HepG2 (cell line): ENCODE measurements at regions not wholly inside any gene's neighbourhood (a gene's known extent, or its start where the extent isn't known, plus 50 kb on each side); places are given as distances from the start of the nearest gene placed in this dataset.

Experiments
- ZNF124 ChIP-seq: sonication (generic); formaldehyde crosslinking; IDR thresholded peaks from 2 replicates; pipeline ENCODE4 v1.4.0; 2020; ENCODE audit warnings: missing genetic modification reagents
- TF ChIP-seq, protein P1 (sequence below): sonication (generic); formaldehyde crosslinking; IDR thresholded peaks from 2 replicates; pipeline ENCODE4 v1.4.0; 2020; ENCODE audit warnings: mild to moderate bottlenecking, missing genetic modification reagents
- TF ChIP-seq, protein P2 (sequence below): sonication (generic); formaldehyde crosslinking; conservative IDR thresholded peaks from 2 replicates; pipeline ENCODE4 v1.4.0; 2020; ENCODE audit warnings: missing genetic modification reagents
- TF ChIP-seq, protein P3 (sequence below): sonication (generic); formaldehyde crosslinking; conservative IDR thresholded peaks from 2 replicates; pipeline ENCODE4 v1.5.0; 2020; ENCODE audit warnings: missing genetic modification reagents
- TF ChIP-seq, protein P4 (sequence below): sonication (generic); formaldehyde crosslinking; IDR thresholded peaks from 2 replicates; pipeline ENCODE4 v1.4.0; 2020; ENCODE audit warnings: mild to moderate bottlenecking, missing genetic modification reagents
- TF ChIP-seq, protein P5 (sequence below): sonication (generic); formaldehyde crosslinking; IDR thresholded peaks from 2 replicates; pipeline ENCODE4 v1.4.0; 2020; ENCODE audit warnings: missing genetic modification reagents
- TF ChIP-seq, protein P6 (sequence below): sonication (generic); formaldehyde crosslinking; IDR thresholded peaks from 2 replicates; pipeline ENCODE4 v1.4.0; 2020; ENCODE audit warnings: missing genetic modification reagents

DNA sequence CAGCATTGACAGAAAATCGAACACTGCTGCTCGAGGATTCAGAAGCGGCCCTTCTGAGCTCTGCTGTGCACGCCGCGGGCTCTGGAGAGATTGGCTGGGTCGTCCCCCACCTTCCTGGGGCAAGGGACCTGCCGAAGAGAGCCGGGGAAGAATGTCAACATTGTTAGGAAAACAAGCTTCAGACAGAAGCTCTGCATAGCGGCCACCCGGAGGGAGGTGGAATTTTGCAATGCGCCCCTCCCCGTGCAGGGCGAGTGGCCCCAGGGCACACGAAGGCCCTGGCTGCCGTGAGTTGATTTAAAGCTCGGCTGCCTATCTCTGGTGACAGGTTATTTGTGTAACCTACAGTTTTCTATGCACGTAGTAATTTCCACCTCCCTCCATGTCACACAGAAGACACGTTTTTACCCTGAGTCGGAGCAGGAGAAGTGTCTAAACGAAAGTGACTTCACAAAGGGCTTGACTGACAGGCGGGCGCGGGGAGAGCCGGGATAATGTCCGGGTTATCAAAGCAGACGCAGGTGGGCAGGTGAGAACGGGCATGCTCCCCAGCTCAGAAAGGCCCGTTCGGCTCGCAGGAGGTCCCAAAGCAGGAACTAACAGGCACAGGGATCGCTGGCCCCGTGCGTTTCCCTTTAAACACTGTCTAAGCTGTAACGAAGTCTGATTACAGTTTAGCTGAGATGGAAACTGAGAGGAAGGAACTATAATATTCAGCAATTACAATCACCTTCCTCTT, 84.6 kb downstream of the PDGFA start (continued):
- TF ChIP-seq, protein P1, sequence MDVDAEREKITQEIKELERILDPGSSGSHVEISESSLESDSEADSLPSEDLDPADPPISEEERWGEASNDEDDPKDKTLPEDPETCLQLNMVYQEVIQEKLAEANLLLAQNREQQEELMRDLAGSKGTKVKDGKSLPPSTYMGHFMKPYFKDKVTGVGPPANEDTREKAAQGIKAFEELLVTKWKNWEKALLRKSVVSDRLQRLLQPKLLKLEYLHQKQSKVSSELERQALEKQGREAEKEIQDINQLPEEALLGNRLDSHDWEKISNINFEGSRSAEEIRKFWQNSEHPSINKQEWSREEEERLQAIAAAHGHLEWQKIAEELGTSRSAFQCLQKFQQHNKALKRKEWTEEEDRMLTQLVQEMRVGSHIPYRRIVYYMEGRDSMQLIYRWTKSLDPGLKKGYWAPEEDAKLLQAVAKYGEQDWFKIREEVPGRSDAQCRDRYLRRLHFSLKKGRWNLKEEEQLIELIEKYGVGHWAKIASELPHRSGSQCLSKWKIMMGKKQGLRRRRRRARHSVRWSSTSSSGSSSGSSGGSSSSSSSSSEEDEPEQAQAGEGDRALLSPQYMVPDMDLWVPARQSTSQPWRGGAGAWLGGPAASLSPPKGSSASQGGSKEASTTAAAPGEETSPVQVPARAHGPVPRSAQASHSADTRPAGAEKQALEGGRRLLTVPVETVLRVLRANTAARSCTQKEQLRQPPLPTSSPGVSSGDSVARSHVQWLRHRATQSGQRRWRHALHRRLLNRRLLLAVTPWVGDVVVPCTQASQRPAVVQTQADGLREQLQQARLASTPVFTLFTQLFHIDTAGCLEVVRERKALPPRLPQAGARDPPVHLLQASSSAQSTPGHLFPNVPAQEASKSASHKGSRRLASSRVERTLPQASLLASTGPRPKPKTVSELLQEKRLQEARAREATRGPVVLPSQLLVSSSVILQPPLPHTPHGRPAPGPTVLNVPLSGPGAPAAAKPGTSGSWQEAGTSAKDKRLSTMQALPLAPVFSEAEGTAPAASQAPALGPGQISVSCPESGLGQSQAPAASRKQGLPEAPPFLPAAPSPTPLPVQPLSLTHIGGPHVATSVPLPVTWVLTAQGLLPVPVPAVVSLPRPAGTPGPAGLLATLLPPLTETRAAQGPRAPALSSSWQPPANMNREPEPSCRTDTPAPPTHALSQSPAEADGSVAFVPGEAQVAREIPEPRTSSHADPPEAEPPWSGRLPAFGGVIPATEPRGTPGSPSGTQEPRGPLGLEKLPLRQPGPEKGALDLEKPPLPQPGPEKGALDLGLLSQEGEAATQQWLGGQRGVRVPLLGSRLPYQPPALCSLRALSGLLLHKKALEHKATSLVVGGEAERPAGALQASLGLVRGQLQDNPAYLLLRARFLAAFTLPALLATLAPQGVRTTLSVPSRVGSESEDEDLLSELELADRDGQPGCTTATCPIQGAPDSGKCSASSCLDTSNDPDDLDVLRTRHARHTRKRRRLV: 0 out of 2 replicates have a peak, but pooled peaks have one; percentile 61
- TF ChIP-seq, protein P2, sequence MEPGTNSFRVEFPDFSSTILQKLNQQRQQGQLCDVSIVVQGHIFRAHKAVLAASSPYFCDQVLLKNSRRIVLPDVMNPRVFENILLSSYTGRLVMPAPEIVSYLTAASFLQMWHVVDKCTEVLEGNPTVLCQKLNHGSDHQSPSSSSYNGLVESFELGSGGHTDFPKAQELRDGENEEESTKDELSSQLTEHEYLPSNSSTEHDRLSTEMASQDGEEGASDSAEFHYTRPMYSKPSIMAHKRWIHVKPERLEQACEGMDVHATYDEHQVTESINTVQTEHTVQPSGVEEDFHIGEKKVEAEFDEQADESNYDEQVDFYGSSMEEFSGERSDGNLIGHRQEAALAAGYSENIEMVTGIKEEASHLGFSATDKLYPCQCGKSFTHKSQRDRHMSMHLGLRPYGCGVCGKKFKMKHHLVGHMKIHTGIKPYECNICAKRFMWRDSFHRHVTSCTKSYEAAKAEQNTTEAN (CRISPR knock-in tag): 0 out of 2 replicates have a peak, but pooled peaks have one; percentile 22
- no peak for TF ChIP-seq ZNF124 (CRISPR knock-in tag)
- TF ChIP-seq, protein P3, sequence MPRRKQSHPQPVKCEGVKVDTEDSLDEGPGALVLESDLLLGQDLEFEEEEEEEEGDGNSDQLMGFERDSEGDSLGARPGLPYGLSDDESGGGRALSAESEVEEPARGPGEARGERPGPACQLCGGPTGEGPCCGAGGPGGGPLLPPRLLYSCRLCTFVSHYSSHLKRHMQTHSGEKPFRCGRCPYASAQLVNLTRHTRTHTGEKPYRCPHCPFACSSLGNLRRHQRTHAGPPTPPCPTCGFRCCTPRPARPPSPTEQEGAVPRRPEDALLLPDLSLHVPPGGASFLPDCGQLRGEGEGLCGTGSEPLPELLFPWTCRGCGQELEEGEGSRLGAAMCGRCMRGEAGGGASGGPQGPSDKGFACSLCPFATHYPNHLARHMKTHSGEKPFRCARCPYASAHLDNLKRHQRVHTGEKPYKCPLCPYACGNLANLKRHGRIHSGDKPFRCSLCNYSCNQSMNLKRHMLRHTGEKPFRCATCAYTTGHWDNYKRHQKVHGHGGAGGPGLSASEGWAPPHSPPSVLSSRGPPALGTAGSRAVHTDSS (CRISPR knock-in tag): no peak
- TF ChIP-seq, protein P4, sequence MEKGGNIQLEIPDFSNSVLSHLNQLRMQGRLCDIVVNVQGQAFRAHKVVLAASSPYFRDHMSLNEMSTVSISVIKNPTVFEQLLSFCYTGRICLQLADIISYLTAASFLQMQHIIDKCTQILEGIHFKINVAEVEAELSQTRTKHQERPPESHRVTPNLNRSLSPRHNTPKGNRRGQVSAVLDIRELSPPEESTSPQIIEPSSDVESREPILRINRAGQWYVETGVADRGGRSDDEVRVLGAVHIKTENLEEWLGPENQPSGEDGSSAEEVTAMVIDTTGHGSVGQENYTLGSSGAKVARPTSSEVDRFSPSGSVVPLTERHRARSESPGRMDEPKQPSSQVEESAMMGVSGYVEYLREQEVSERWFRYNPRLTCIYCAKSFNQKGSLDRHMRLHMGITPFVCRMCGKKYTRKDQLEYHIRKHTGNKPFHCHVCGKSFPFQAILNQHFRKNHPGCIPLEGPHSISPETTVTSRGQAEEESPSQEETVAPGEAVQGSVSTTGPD (CRISPR knock-in tag): no peak
- TF ChIP-seq, protein P5, sequence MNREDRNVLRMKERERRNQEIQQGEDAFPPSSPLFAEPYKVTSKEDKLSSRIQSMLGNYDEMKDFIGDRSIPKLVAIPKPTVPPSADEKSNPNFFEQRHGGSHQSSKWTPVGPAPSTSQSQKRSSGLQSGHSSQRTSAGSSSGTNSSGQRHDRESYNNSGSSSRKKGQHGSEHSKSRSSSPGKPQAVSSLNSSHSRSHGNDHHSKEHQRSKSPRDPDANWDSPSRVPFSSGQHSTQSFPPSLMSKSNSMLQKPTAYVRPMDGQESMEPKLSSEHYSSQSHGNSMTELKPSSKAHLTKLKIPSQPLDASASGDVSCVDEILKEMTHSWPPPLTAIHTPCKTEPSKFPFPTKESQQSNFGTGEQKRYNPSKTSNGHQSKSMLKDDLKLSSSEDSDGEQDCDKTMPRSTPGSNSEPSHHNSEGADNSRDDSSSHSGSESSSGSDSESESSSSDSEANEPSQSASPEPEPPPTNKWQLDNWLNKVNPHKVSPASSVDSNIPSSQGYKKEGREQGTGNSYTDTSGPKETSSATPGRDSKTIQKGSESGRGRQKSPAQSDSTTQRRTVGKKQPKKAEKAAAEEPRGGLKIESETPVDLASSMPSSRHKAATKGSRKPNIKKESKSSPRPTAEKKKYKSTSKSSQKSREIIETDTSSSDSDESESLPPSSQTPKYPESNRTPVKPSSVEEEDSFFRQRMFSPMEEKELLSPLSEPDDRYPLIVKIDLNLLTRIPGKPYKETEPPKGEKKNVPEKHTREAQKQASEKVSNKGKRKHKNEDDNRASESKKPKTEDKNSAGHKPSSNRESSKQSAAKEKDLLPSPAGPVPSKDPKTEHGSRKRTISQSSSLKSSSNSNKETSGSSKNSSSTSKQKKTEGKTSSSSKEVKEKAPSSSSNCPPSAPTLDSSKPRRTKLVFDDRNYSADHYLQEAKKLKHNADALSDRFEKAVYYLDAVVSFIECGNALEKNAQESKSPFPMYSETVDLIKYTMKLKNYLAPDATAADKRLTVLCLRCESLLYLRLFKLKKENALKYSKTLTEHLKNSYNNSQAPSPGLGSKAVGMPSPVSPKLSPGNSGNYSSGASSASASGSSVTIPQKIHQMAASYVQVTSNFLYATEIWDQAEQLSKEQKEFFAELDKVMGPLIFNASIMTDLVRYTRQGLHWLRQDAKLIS (CRISPR knock-in tag): no peak
- TF ChIP-seq, protein P6, sequence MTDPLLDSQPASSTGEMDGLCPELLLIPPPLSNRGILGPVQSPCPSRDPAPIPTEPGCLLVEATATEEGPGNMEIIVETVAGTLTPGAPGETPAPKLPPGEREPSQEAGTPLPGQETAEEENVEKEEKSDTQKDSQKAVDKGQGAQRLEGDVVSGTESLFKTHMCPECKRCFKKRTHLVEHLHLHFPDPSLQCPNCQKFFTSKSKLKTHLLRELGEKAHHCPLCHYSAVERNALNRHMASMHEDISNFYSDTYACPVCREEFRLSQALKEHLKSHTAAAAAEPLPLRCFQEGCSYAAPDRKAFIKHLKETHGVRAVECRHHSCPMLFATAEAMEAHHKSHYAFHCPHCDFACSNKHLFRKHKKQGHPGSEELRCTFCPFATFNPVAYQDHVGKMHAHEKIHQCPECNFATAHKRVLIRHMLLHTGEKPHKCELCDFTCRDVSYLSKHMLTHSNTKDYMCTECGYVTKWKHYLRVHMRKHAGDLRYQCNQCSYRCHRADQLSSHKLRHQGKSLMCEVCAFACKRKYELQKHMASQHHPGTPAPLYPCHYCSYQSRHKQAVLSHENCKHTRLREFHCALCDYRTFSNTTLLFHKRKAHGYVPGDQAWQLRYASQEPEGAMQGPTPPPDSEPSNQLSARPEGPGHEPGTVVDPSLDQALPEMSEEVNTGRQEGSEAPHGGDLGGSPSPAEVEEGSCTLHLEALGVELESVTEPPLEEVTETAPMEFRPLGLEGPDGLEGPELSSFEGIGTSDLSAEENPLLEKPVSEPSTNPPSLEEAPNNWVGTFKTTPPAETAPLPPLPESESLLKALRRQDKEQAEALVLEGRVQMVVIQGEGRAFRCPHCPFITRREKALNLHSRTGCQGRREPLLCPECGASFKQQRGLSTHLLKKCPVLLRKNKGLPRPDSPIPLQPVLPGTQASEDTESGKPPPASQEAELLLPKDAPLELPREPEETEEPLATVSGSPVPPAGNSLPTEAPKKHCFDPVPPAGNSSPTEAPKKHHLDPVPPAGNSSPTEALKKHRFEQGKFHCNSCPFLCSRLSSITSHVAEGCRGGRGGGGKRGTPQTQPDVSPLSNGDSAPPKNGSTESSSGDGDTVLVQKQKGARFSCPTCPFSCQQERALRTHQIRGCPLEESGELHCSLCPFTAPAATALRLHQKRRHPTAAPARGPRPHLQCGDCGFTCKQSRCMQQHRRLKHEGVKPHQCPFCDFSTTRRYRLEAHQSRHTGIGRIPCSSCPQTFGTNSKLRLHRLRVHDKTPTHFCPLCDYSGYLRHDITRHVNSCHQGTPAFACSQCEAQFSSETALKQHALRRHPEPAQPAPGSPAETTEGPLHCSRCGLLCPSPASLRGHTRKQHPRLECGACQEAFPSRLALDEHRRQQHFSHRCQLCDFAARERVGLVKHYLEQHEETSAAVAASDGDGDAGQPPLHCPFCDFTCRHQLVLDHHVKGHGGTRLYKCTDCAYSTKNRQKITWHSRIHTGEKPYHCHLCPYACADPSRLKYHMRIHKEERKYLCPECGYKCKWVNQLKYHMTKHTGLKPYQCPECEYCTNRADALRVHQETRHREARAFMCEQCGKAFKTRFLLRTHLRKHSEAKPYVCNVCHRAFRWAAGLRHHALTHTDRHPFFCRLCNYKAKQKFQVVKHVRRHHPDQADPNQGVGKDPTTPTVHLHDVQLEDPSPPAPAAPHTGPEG: no peak
